NCI-H1048 (cell line): ENCODE measurements at regions not wholly inside any gene's neighbourhood (a gene's known extent, or its start where the extent isn't known, plus 50 kb on each side); places are given as distances from the start of the nearest gene placed in this dataset.
"Not testable (repeated sequence)": the region's sequence is repeated elsewhere in the genome, so short reads cannot be mapped to it uniquely, and the experiment has no call there.

ENCODE experiments used
- DNase-seq: peaks from one replicate; lab custom pipeline; 2025; lab: John Stamatoyannopoulos, UW

- DNase-seq = no peak
These were observed 248.3 kb upstream of the NEGR1 start for GRCh38 chr1:72530646-72531045.

- DNase-seq = no peak
These were observed 244.6 kb upstream of the NEGR1 start for GRCh38 chr1:72526926-72527325.

GRCh38 chr1:72524021-72524420 lies 241.7 kb upstream of the NEGR1 start:
- no peak for DNase-seq

GRCh38 chr1:72521659-72522058 lies 239.3 kb upstream of the NEGR1 start:
- DNase-seq = no peak

DNA sequence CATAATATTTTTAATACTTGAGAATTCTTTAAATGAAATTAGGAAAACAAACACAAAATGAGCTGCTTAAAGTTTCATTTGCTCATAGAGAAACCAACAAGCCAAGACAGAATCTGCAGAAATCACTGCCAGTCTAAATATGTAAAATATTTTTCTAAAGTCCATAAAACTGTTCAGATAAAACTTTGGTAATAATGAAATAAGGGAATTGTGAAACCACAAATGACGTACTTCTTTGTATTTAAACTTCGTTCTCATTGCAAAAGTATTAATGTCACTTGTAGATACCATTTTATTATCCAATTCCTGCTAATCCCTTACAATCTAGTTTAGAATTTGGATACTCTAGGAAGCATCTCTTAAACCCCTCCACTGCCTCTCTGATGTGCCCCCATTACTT lies 234.5 kb upstream of the NEGR1 start:
- DNase-seq = no peak

- no peak for DNase-seq
These were observed 233.9 kb upstream of the NEGR1 start for GRCh38 chr1:72516264-72516663.

- DNase-seq = no peak
These were observed 216.0 kb upstream of the NEGR1 start for GRCh38 chr1:72498371-72498770.

- DNase-seq = no peak
These were observed 207.5 kb upstream of the NEGR1 start for GRCh38 chr1:72489801-72490200.

GRCh38 chr1:72485801-72486200 lies 203.5 kb upstream of the NEGR1 start:
- no peak for DNase-seq

GRCh38 chr1:72483846-72484357 lies 201.6 kb upstream of the NEGR1 start:
- no peak for DNase-seq

GRCh38 chr1:72482736-72483413 lies 200.5 kb upstream of the NEGR1 start:
- no peak for DNase-seq

DNA sequence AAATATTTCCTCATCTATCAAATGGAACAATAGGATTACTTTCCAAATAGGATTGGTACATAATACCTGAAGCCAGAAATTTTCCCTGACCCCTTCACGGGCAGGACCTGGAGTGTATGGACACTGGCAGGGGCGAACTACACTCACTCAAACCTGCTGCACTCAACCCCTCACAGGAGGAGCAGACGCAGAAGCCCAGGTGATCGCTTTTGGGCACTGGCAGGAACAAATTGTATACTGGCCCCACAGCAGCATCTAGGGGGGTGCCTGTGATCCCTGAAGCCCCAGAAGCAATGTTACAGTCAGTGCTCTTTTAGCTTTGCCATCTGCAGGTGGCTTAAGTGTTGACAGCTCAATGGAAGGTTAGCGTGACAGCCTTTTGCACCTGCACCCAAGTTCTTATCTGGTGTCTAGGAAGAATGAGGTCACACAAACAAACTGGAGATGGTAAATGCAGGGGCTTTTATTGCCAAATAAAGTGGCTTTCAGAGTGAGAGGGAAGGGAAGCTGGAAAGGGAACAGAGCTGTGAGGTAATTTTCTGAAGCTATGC lies 199.2 kb upstream of the NEGR1 start:
- DNase-seq = no peak

DNA sequence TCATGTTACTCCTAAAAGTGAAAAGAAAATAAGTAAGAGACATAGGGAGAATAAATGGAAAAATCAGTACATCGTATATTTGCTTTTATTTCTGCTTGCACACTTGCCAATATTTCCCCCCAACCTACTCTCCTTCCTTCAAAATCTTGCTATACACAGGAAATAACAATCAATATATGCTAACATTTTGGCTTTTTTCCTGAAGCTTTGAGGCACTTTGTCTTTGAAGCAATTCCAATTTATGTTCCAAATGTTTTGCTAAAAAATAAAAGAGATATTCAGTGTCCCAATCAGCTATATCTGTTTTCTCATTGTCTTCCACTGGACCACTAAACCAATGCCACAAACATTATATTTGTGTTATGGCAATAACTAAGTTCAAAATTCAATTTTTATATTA lies 184.0 kb upstream of the NEGR1 start:
- DNase-seq = no peak

DNA sequence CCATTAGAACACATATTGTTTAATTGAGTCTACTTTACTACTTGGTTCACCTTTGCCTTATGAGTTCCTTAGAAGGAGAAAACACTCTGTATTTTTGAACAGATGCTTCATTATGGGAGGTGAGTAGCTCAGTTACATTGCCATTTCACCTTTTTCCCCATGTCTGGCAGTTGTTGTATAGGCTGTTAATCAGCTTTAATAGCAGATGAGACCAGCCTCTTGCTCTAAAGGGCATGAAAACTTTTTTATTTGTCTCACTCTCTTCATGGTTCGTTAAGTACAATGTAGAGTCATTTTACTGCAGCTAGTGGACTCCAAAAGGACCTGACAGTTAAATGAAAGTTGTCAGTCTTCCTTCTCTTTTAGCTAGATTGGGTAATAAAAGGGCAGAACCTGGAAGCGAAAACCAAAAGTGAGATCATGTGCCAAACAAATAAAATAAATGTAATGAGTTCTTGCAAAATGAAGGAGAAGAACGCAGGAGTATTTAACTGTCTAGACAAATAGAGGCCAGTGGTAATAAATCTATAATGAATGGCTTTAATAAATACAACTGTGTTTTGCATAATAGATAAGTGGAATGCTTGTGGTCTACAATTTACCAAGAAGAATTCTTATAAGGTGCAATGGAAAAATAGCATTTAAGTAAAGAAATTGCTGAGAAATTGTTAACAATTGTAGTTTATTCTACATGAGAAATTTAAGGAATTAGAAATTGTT lies 180.0 kb upstream of the NEGR1 start:
- no peak for DNase-seq

- DNase-seq = no peak
These were observed 159.9 kb upstream of the NEGR1 start for GRCh38 chr1:72442262-72442661.

GRCh38 chr1:72439036-72439435 lies 156.7 kb upstream of the NEGR1 start:
- no peak for DNase-seq

GRCh38 chr1:72438270-72438669 lies 155.9 kb upstream of the NEGR1 start:
- DNase-seq = no peak

- no peak for DNase-seq
These were observed 152.7 kb upstream of the NEGR1 start for GRCh38 chr1:72435025-72435424.

GRCh38 chr1:72434070-72434469 lies 151.7 kb upstream of the NEGR1 start:
- DNase-seq = no peak

DNA sequence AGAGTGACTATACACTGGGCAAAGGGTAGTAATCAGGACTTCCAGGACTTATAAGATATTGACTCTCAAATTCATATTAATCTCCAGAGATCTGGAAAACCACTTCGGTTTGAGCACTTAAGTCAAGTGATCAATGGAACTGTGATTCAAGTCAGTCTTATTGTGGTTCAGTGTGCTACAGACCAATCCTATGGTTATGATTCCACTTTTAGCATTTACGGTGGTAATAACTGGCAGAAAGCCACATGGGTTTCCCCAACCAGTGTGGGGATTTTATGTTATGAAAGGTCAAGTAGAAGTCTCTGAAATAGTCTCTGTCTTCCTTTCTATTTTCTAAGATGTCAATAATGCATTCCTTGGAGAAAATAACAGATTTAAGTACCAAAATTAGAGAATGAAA lies 151.3 kb upstream of the NEGR1 start:
- DNase-seq = no peak

DNA sequence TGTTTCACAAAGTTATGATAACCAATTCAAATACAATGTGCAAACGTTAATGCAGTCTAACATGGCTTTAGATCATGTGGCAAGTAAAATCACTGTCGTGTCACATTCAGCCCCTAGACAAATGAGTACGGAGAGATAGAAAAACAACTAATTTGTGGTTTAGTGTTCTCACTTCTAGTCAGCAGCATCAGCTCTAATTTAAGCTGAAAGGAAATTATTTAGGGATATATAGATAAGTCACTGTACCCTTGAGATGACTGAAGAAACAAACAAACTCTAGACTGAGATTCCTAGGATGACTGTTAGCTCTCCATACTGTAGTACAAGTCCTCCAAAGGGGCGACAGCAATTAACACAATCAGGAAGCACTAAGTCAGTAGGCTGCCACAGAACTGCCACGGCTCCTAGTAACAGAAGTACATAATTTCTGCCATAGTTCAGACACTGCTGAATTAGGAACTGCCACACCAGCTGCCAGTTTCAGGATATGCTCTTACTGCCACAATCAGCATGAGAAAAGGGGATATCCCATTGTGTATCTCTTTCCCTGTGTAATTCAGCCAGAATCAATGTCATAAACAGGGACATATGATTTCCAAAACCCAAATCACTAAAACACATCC lies 150.4 kb upstream of the NEGR1 start:
- no peak for DNase-seq

DNA sequence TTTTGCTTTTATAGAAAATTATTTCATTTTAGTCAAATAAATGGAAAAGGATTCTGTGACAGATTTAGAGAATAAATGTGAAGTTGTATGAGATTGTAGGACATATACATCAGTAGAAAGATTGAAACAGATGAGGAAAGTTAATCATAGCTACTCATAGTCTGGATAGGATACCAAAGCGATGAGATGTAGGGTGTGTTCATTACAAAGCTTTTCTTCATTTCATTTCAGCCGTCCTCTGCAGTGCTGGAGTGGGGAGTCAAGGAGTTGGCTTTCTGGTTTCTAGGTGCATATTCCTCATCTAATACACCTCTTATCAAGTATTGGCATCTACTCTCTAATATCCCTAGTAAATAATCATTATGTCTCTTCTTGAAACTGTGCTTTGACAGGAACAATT lies 149.5 kb upstream of the NEGR1 start:
- no peak for DNase-seq

GRCh38 chr1:72428276-72428675 lies 145.9 kb upstream of the NEGR1 start:
- not testable (repeated sequence) for DNase-seq
